Esophagus squamous epithelium (tissue), 4 donors: ENCODE measurements at regions not wholly inside any gene's neighbourhood (a gene's known extent, or its start where the extent isn't known, plus 50 kb on each side); places are given as distances from the start of the nearest gene placed in this dataset.
"Not testable (repeated sequence)": the region's sequence is repeated elsewhere in the genome, so short reads cannot be mapped to it uniquely, and the experiment has no call there.

Experiments used
- POLR2A ChIP-seq, 4 donors: fragments of 450-650 bp; IDR thresholded peaks; one replicate each; pipeline ENCODE4 v1.6.1; 2017; ENCODE audit warnings: antibody characterized with exemption in 4 of 4, mild to moderate bottlenecking in 4 of 4, moderate library complexity in 3 of 4
- TF ChIP-seq, protein P1 (sequence below), 6 experiments: fragments of 450-650 bp in 4 of 6; fragments of 200-600 bp in 2 of 6; sonication (generic) in 2 of 6; IDR thresholded peaks; one replicate each; pipeline ENCODE4 v1.5.1; 2016 to 2019; ENCODE audit warnings: antibody characterized with exemption in 6 of 6, mild to moderate bottlenecking in 4 of 6, moderate library complexity in 4 of 6

DNA sequence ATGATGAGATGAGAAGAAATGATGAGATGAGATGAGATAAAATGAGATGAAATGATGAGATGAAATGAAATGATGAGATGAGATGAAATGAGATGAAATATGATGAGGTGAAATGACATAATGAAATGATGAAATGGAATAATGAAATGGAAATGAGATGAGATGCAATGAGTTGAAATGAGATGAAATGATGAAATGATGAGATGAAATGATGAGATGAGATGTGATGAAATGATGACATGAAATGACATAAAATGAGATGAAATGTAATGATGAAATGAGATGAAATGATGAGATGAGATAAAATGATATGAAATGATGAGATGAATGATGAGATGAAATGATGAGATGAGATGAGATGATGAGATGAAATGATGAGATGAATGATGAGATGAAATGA lies 338.6 kb upstream of the PLGLB1 start:
- TF ChIP-seq, protein P1, sequence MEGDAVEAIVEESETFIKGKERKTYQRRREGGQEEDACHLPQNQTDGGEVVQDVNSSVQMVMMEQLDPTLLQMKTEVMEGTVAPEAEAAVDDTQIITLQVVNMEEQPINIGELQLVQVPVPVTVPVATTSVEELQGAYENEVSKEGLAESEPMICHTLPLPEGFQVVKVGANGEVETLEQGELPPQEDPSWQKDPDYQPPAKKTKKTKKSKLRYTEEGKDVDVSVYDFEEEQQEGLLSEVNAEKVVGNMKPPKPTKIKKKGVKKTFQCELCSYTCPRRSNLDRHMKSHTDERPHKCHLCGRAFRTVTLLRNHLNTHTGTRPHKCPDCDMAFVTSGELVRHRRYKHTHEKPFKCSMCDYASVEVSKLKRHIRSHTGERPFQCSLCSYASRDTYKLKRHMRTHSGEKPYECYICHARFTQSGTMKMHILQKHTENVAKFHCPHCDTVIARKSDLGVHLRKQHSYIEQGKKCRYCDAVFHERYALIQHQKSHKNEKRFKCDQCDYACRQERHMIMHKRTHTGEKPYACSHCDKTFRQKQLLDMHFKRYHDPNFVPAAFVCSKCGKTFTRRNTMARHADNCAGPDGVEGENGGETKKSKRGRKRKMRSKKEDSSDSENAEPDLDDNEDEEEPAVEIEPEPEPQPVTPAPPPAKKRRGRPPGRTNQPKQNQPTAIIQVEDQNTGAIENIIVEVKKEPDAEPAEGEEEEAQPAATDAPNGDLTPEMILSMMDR (IDR thresholded peaks at IDR 0.05), result not testable (repeated sequence)
- not testable (repeated sequence) for TF ChIP-seq POLR2A (IDR thresholded peaks at IDR 0.05)
